AG09309 (cell line): ENCODE measurements at regions not wholly inside any gene's neighbourhood (a gene's known extent, or its start where the extent isn't known, plus 50 kb on each side); places are given as distances from the start of the nearest gene placed in this dataset.

Source experiments
- DNase-seq: peaks from one replicate; pipeline ENCODE4 v3.0.0-alpha.2; 2010; ENCODE audit warnings: low read depth
- H3K4me3 ChIP-seq: 2 replicates; pipeline ENCODE4 v1.5.1; 2011; ENCODE audit warnings: mild to moderate bottlenecking, low read depth, low read length, moderate library complexity; ENCODE audit not compliant: control insufficient read depth
- TF ChIP-seq, protein P1 (sequence below): IDR thresholded peaks from 2 replicates; pipeline ENCODE4 v1.5.1; 2011; ENCODE audit warnings: mild to moderate bottlenecking, low read depth, low read length, inconsistent platforms; ENCODE audit not compliant: insufficient read depth, control insufficient read depth; ENCODE audit errors: missing control alignments

DNA sequence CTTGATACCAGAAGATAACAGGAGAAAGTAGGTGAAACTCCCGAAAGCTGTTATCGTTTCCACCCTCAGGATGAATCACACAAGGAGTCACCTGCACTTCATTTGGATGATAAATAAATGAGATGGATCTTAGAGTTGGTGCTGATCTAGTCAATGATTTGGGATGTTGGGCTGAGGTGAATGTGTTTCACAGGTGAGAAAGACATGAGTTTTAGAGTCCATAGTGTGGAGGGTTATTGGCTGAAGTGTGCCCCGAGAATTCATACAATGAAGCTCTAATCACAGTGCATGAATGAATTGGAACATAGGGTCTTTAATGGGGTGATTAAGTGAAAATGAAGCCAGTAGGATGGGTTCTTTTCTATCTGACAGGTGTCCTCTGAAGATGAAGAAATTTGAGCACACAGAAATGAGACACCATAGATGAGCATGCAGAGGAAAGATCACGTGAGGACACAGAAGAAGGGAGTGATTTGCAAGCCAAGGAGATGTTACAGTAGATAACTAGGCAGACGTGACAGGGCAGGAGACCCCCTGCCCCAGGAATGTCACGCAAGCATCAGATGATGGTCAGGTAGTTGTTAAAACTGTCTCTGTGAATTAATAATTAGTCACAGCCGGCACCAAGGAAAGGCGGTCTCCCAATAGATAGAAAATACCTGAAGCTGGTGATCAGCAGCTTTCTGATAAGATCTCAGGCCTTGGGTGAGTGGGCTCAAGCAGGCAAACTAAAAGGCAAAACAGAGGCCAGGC, 60.3 kb upstream of the IGLL5 start:
- no peak for DNase-seq
- TF ChIP-seq, protein P1, sequence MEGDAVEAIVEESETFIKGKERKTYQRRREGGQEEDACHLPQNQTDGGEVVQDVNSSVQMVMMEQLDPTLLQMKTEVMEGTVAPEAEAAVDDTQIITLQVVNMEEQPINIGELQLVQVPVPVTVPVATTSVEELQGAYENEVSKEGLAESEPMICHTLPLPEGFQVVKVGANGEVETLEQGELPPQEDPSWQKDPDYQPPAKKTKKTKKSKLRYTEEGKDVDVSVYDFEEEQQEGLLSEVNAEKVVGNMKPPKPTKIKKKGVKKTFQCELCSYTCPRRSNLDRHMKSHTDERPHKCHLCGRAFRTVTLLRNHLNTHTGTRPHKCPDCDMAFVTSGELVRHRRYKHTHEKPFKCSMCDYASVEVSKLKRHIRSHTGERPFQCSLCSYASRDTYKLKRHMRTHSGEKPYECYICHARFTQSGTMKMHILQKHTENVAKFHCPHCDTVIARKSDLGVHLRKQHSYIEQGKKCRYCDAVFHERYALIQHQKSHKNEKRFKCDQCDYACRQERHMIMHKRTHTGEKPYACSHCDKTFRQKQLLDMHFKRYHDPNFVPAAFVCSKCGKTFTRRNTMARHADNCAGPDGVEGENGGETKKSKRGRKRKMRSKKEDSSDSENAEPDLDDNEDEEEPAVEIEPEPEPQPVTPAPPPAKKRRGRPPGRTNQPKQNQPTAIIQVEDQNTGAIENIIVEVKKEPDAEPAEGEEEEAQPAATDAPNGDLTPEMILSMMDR = no peak
- H3K4me3 ChIP-seq = no peak overlapping the region

DNA sequence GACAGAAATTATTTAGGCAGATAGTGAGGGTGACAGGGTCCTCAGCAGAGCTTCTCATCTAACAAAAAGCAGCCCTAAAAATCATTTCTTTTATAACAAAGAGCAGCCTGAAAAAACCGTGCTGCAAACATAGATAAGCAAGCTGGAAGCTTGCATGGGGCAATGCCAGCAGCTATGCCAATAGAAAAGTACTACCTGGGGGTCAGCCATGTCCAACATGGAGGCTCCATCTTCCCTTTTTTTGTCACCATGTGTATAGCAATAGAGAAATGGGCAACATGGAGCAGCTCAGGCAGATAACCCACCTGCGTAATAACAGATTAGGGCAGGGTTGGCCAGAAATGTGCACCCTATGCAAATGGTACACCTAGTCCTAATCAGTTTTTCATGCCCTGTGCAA, 57.4 kb upstream of the IGLL5 start:
- no peak for DNase-seq
- TF ChIP-seq, protein P1 = no peak
- no peak overlapping the region for H3K4me3 ChIP-seq

DNA sequence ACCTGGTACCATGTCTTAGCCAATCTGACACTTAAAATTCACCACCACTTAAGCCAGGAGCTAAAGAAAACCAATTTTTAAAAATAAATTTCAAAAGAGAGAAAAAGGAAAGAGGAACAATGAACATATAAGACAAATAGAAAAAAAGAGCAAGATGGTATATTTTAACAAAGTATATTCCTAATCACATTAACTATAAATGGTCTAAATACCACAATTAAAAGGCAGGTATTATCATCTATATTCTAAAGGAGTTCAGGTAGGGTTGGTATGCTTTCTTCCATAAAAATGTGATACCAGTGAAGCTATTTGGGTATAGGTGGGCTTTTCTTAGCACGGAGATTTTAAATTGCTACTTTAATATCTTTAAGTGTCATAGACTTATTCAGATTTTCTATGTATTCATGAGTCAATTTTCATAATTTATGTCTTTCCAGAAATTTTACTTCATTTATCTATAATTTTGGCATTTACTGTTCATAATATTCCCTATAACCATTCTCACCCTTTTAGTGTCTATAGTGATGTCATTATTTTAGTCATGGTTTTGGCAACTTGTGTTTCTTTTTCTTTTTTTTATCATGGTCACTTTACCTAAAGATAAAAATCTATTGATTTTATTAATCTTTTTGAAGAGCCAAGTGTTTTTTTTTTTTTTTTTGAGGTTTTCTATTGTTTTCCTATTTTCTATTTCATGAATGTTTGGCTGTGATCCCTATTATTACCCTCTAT, 56.5 kb upstream of the IGLL5 start:
- H3K4me3 ChIP-seq = no peak overlapping the region
- TF ChIP-seq, protein P1 = no peak
- DNase-seq = no peak

DNA sequence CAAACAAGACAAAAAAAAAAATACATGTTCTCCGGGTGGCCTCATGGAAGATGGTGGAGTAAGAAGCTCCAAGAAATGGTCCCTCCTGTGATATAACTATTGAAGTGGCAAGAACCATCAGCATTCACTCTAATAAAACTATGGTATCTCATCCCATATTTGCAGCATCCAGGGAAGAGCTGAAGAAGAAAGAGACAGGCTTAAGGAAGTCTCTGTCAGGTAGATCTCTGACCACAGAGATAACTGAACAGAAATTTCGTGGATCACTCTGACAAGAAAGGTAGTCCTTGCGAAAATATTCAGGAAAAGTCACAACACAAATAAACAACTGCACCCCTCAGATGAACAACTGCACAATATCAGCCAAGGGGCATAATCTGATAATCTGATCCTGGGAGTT, 54.6 kb upstream of the IGLL5 start:
- DNase-seq = no peak
- TF ChIP-seq, protein P1 = no peak
- no peak overlapping the region for H3K4me3 ChIP-seq

DNA sequence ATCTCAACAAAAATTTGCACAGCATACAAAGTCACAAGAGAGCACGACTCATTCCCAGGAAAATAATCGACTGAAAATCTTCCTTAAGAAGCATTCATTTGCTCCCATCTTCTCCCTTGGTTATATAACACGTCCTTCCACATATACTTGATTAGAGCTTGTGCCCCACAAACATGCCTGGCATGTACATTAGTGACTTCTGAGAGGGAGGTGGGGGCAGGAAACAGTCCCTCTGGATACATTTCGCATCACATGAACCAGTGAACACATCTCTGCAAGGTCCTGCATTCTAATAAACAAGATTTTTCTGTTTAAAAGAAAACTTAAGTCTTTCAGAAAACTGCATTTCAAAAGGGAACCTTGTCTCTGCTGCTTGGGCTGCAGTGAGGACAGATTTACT, 54.1 kb upstream of the IGLL5 start:
- no peak overlapping the region for H3K4me3 ChIP-seq
- DNase-seq = no peak
- TF ChIP-seq, protein P1 = no peak

DNA sequence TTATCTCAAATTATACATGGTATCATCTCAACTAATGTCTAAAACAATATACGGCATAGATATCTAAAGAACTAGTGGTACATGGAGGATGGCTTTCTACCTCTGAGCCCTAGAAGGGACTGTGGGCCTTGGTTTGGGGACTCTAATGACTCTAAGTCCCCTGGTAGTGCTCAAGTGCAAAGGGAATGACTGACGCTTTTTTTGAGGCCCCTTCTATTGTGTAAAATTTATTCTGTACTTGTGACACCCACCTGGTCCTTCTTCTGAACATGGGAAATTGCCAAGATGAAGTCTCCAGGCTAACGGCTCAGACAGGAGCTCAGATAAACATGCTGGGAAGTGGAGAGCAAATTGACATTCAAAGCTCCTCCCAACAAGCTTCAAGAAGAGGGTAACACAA, 53.4 kb upstream of the IGLL5 start:
- no peak overlapping the region for H3K4me3 ChIP-seq
- TF ChIP-seq, protein P1 = no peak
- no peak for DNase-seq

DNA sequence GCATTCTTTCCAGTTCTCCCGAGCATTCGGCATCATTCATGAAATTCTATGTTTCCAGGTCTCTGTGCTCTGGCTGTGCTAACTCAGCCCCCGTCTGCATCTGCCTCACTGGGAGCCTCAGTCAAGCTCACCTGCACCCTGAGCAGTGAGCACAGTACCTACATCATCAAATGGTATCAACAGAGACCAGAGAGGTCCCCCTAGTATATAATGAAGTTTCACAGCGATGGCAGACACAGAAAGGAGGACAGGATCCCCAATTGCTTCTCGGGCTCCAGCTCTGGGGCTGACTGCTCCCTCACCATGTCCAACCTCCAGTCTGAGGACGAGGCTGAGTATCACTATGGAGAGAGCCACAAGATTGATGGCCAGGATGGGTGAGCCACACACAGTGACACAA, 52.8 kb upstream of the IGLL5 start:
- H3K4me3 ChIP-seq = no peak overlapping the region
- TF ChIP-seq, protein P1 = no peak
- DNase-seq = no peak
